ENCODE measurements at regions not wholly inside any gene's neighbourhood (a gene's known extent, or its start where the extent isn't known, plus 50 kb on each side); places are given as distances from the start of the nearest gene placed in this dataset.

GRCh38 chr4:35757836-35758235 is 486.5 kb downstream of the ARAP2 start:
- TF ChIP-seq TAF1 (IDR thresholded peaks at IDR 0.05; ENCODE audit: borderline replicate concordance, low read depth, low read length) (no peak), POLR2A (IDR thresholded peaks at IDR 0.05; ENCODE audit: low read depth, low read length) (no peak)
